ENCODE measurements at regions not wholly inside any gene's neighbourhood (a gene's known extent, or its start where the extent isn't known, plus 50 kb on each side); places are given as distances from the start of the nearest gene placed in this dataset.

GRCh38 chr2:30078521-30078920 lies 68.3 kb upstream of the YPEL5 start:
- Histone ChIP-seq H3K27ac (no peak overlapping the region), H3K27me3 (no peaks in the 10 kb centered on the region), H3K4me3 (no peak overlapping the region), H3K4me1 (no peaks in the 10 kb centered on the region), H3K36me3 (no peaks in the 10 kb centered on the region), H3K9me3 (no peaks in the 10 kb centered on the region)
- no peak for DNase-seq (ENCODE audit: extremely low spot score in 2 of 2)
- TF ChIP-seq CTCF (IDR thresholded peaks at IDR 0.05) (no peak), POLR2AphosphoS5 (IDR thresholded peaks at IDR 0.05; ENCODE audit: insufficient read depth in 1 of 2, low read depth in 1 of 2) (no peak), POLR2A (IDR thresholded peaks at IDR 0.05) (no peak)
- intact Hi-C loops (cut with DNase I): no loop called here

- no peaks in the 10 kb centered on the region for H3K36me3 ChIP-seq
- H3K4me3 ChIP-seq: no peak overlapping the region
- intact Hi-C loops (cut with DNase I): no loop called here
- H3K27ac ChIP-seq: no peak overlapping the region
- H3K9me3 ChIP-seq: no peaks in the 10 kb centered on the region
- no peak for DNase-seq (ENCODE audit: extremely low spot score in 2 of 2)
- no peaks in the 10 kb centered on the region for H3K4me1 ChIP-seq
- no peaks in the 10 kb centered on the region for H3K27me3 ChIP-seq
- no peak for TF ChIP-seq POLR2AphosphoS5 (IDR thresholded peaks at IDR 0.05; ENCODE audit: insufficient read depth in 1 of 2, low read depth in 1 of 2)
These were observed 61.9 kb upstream of the YPEL5 start for GRCh38 chr2:30084915-30085314.

- Histone ChIP-seq H3K27ac (no peak overlapping the region), H3K4me1 (no peaks in the 10 kb centered on the region), H3K36me3 (no peaks in the 10 kb centered on the region), H3K9me3 (no peaks in the 10 kb centered on the region), H3K4me3 (no peak overlapping the region), H3K27me3 (no peaks in the 10 kb centered on the region)
- intact Hi-C loops (cut with DNase I): no loop called here
- TF ChIP-seq POLR2AphosphoS5 (IDR thresholded peaks at IDR 0.05; ENCODE audit: insufficient read depth in 1 of 2, low read depth in 1 of 2) (no peak), POLR2A (IDR thresholded peaks at IDR 0.05) (no peak), CTCF (IDR thresholded peaks at IDR 0.05) (no peak)
- DNase-seq (ENCODE audit: extremely low spot score in 2 of 2): no peak
These were observed 57.6 kb upstream of the YPEL5 start for GRCh38 chr2:30089171-30089570.

- H3K27me3 ChIP-seq: no peaks in the 10 kb centered on the region
- no peak for DNase-seq (ENCODE audit: extremely low spot score in 2 of 2)
- H3K9me3 ChIP-seq: no peaks in the 10 kb centered on the region
- intact Hi-C loops (cut with DNase I): no loop called here
- no peaks in the 10 kb centered on the region for H3K36me3 ChIP-seq
- H3K4me3 ChIP-seq: no peak overlapping the region
- TF ChIP-seq POLR2AphosphoS5 (IDR thresholded peaks at IDR 0.05; ENCODE audit: insufficient read depth in 1 of 2, low read depth in 1 of 2) (no peak), POLR2A (IDR thresholded peaks at IDR 0.05) (no peak), CTCF (IDR thresholded peaks at IDR 0.05) (no peak)
- H3K27ac ChIP-seq: no peak overlapping the region
- no peaks in the 10 kb centered on the region for H3K4me1 ChIP-seq
These were observed 51.4 kb upstream of the YPEL5 start for GRCh38 chr2:30095402-30095801.

- Histone ChIP-seq H3K36me3 (no peaks in the 10 kb centered on the region), H3K27ac (no peak overlapping the region), H3K4me3 (no peak overlapping the region), H3K27me3 (no peaks in the 10 kb centered on the region), H3K9me3 (no peaks in the 10 kb centered on the region), H3K4me1 (no peaks in the 10 kb centered on the region)
- DNase-seq (ENCODE audit: extremely low spot score in 2 of 2): no peak
- intact Hi-C loops (cut with DNase I): no loop called here
- TF ChIP-seq POLR2A (IDR thresholded peaks at IDR 0.05): no peak
- TF ChIP-seq CTCF (IDR thresholded peaks at IDR 0.05): no peak
- no peak for TF ChIP-seq POLR2AphosphoS5 (IDR thresholded peaks at IDR 0.05; ENCODE audit: insufficient read depth in 1 of 2, low read depth in 1 of 2)
These were observed 50.4 kb upstream of the YPEL5 start for GRCh38 chr2:30096451-30096850.
